GM21423 (cell line): ENCODE measurements at regions not wholly inside any gene's neighbourhood (a gene's known extent, or its start where the extent isn't known, plus 50 kb on each side); places are given as distances from the start of the nearest gene placed in this dataset.
"Not testable (repeated sequence)": the region's sequence is repeated elsewhere in the genome, so short reads cannot be mapped to it uniquely, and the experiment has no call there.

Source experiments
- ATAC-seq: cut with Tn5 transposase; IDR thresholded peaks from one replicate; pipeline ENCODE4 v1.9.1; 2021; ENCODE audit warnings: mild to moderate bottlenecking, moderate library complexity; ENCODE audit not compliant: unreplicated experiment

GRCh38 chr13:70817576-70817975 lies 709.3 kb upstream of the KLHL1 start:
- ATAC-seq, result no peak

- no peak for ATAC-seq
Observed at GRCh38 chr13:70816853-70817252, 708.6 kb upstream of the KLHL1 start.

GRCh38 chr13:70814684-70815083 lies 706.4 kb upstream of the KLHL1 start:
- no peak for ATAC-seq

- ATAC-seq, result no peak
Observed at GRCh38 chr13:70812481-70812880, 704.2 kb upstream of the KLHL1 start.

DNA sequence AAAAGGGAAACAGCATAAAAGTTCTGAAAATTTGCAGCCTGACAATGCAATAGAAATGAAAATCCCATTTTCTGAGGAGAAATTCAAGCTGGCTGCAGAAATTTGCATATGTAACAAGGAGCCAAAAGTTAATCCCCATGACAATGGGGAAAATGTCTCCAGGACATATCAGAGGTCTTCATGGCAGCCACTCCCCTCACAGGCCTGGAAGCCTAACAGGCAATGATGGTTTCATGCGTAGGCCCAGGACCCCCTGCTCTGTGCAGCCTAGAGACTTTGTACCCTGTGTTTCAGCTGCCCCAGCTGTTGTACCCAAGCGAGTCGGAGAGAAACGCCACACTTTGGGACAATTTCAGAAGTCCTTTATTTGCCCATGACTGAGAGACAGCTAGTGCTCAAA lies 701.3 kb upstream of the KLHL1 start:
- no peak for ATAC-seq

- ATAC-seq, result no peak
Observed at GRCh38 chr13:70798385-70798784, 690.1 kb upstream of the KLHL1 start.

GRCh38 chr13:70795484-70795883 lies 687.2 kb upstream of the KLHL1 start:
- ATAC-seq, result no peak

DNA sequence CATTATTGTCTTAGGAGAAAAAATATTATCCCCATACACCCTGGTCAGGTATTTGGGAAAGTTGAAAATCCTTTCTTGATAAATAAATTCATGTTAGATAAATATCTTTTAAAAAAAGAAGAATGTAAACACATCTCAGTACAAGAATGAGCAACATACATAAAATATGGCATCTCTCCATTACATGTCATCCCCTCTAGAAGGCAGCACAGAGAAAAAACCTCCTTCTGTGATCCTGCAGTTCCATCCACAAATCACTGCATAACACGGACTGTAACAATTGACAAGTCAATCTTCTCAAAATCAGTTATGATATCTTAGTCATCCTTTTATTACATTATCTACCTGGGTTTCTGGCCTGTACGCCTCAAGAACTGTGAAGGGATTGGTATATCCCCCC lies 683.9 kb upstream of the KLHL1 start:
- no peak for ATAC-seq

DNA sequence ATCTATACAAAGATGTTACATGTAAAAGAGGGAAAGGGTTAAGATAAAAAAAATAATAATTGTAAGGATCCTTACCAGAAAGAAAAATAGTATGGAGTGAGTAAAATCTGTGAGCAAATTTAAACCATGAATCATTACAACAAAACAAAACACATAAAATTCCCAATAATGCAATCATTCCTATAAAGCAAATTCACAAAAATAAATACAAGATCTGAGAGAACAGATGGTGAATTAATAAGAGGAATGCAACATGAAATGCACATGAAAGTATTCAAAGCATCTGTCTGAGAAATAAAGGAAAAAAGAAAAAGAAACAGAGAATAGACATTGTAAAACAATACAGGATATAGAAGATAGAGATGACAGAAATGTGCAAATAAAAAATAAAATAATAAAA lies 681.5 kb upstream of the KLHL1 start:
- no peak for ATAC-seq

DNA sequence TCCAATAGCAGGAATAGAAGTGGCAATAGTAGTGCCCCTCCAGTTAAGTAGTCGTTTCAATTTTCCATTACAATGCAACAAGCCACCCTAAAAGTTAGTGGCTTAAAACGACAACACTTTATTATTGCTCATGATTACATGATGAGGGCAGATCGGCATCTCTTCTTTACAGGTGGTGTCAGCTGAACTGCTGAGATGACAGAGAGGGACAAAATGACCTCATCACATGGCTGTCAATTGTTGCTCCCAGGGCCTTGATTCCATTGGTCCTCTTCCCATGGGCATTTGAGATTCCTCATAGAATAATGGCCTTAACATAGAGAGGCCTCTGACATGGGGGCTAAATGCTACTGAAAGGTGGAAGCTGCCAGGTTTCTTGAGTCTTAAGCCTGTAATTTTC lies 679.8 kb upstream of the KLHL1 start:
- no peak for ATAC-seq

GRCh38 chr13:70784207-70784989 lies 676.1 kb upstream of the KLHL1 start:
- ATAC-seq, result no peak

- ATAC-seq, result no peak
Observed at GRCh38 chr13:70769817-70770216, 661.6 kb upstream of the KLHL1 start.

DNA sequence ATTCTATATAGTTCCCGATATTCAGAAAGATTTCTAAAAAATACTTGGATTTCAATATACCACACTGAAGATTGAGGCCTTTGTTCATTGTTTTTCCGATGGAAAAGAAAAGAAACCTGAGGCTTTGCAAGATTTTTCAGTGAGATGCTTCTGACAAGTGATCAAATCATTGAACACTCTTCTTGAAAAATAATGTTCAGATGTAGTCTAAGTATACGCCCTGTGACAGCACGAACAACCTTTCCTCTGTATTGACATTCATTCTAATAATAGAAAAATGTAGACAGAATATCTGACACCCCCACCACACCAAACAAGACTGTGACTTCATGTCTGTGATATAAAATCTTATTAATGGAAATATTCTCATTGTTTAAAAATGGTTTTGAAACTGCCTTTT lies 650.7 kb upstream of the KLHL1 start:
- ATAC-seq, result no peak

- ATAC-seq, result no peak
Observed at GRCh38 chr13:70756088-70756487, 647.8 kb upstream of the KLHL1 start.

- no peak for ATAC-seq
Observed at GRCh38 chr13:70755456-70755855, 647.2 kb upstream of the KLHL1 start.

DNA sequence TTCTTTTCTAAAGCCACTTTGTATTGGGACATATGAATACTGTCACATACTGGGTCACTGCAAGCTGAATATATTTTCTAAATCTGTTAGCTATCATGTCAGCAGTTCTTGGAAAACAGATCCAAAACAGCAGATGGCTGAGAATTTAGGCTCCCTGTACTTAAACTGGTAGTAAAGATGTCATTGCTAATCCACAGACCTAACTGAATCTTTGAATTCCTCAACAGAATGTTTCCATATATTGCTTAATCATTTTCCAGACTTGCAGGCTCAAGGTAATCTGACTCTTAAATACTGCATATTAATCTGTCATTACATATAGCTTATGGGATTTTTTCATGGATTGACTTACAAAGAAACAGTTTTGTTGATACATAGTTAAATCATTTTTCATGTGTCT lies 639.0 kb upstream of the KLHL1 start:
- ATAC-seq, result no peak

- not testable (repeated sequence) for ATAC-seq
Observed at GRCh38 chr13:70746469-70746868, 638.2 kb upstream of the KLHL1 start.

DNA sequence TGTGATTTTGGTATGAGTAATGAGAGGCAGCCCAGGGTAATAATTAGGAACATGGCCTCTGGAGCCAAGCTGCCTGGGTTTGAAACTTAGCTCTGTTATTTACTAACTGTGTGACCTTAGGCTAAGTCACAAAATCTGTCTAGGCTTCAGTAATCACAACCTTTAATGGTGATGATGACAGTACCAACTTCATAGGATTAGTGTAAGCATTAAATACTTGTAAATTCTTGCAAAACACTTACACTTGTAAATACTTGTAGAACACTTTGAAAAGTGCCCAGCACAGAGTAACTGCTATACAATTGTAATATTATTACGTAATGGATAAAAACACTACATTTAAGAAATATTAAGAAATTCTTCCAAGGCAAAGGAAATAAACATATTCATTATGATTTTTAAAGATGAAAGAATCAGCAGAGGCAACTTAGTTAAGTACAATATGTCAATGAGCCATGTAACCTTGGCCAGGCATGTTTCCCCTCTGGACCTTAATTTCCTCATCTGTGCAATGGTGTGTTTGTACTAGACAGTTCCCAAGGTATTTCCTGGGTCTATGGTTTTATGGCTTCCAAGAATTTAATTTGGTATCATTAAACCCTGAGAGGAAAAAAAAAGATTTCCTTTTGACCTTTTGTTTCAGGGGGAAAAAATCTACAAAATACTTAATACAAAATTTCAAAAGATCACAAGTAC lies 628.5 kb upstream of the KLHL1 start:
- no peak for ATAC-seq

- ATAC-seq, result no peak
Observed at GRCh38 chr13:70732611-70733010, 624.4 kb upstream of the KLHL1 start.

DNA sequence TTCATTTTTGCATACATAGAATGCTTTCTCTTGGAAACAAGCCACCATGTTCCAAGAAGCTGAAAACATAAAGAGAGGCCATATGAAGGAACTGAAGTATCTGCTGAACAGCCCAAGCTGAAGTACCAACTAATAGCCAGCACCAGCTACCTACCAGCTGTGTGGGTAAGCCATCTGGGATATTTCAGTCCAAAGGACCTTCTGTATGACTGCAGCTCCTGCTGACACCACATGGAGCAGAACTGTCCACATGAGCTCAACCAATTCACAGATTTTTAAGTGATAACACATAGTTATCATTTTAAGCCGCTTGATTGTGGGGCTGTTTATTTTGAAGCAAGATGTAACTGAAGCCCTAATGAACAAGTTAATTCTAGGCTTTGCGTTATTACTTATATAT lies 621.1 kb upstream of the KLHL1 start:
- no peak for ATAC-seq

DNA sequence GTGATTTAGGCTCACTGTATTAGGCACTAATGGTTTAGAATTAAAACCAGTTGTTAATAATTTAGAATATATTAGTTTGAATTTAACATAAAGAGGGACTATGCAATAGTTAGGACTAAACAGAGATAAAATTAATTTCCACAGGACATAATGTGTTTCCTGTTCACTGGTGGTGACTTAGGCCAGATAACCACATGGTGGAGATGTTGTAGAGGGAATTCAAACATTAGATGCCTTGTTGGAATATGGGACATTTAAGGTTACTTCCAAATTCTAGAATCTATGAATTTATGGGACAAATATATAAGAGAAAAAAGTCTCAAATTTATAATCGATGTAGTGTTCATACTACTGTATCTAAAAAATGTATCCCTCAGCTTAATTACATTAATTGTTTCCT lies 615.5 kb upstream of the KLHL1 start:
- ATAC-seq, result no peak

DNA sequence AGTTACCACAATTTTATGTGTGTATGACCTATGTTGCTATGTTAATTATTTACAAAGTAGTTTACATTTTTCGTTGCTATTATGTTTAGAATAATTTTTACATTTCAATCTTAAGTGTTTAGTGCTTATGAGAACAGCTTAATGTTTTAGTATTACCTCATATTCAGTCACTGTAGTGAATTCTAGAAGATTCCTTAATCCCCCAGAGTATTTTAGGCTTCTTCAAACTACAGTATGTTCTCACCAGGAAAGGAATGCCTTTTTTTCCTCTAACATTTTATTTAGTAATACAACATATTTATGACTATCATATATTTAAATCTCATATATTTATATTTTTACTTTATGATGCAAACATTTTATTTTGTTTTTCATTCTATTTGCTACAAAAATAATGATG lies 612.1 kb upstream of the KLHL1 start:
- no peak for ATAC-seq

GRCh38 chr13:70714993-70715392 lies 606.7 kb upstream of the KLHL1 start:
- ATAC-seq, result no peak
